Frontal cortex (tissue), 3 donors: ENCODE measurements at regions not wholly inside any gene's neighbourhood (a gene's known extent, or its start where the extent isn't known, plus 50 kb on each side); places are given as distances from the start of the nearest gene placed in this dataset.

ENCODE experiments used
- DNase-seq, 2 donors: peaks; one replicate each; pipeline ENCODE4 v3.0.0; 2012; ENCODE audit warnings: low spot score in 2 of 2
- FAIRE-seq: peaks from 2 replicates; lab custom pipeline; 2012; peaks lifted over from hg19 to GRCh38; lab: Jason Lieb, UNC
- donor health status: control.
- donor health status: control.
- donor health status: control.

DNA sequence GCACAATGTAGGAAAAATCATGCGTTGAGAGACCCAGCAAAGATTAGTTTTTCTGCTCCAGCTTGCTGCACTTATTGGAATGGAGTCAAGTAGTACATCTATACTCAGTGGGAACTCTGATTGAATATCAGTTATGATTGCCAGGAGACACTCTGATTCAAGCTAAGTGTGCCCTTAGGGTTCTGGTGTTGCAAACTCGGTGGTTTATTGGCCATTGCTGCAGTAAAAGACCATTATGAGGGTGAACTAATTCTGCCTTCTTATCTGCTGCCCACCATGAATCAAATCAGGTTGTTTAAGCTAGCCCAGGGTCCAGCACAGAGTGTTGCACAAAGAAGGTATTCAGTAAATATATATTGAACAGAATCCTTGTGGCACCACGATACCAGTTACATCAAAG lies 74.8 kb upstream of the GLS start:
- FAIRE-seq (no peak), DNase-seq (no peak)

- DNase-seq, result no peak
- no peak for FAIRE-seq
Observed at GRCh38 chr2:190807886-190808285, 72.7 kb upstream of the GLS start.

GRCh38 chr2:190809139-190809764 lies 71.4 kb upstream of the GLS start:
- DNase-seq, result no peak
- no peak for FAIRE-seq

DNA sequence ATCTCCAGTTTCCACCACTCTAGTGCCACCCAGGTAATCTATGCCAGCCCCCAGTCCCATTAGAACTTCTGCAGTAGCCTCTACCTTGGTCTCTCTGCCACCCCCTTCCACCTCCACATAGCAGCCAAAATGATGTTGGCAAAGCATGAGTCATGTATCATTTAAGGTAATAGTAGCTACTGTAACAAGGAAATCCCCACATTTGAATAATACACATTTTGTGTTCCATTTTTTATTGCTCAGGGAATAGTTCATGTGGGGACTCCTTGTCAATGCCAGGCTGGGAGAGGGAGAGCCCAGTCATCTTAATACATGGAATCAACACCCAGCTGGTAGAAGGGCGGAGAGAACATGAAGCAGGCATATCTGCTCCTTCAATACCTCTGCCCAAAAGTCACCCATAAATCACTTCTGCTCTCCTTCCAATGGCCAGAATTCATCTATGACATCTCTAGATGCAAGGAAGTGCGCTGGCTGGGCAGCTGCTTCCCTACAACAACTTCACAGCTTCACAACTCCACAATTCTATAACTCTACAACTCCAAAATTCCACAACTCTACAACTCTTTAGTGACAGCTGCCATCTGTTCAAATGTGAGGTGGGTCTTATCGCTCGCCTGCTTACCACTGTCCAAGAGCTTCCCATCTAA lies 70.6 kb upstream of the GLS start:
- FAIRE-seq (no peak), DNase-seq (no peak)

- no peak for FAIRE-seq
- DNase-seq, result no peak
Observed at GRCh38 chr2:190810981-190811587, 69.5 kb upstream of the GLS start.

DNA sequence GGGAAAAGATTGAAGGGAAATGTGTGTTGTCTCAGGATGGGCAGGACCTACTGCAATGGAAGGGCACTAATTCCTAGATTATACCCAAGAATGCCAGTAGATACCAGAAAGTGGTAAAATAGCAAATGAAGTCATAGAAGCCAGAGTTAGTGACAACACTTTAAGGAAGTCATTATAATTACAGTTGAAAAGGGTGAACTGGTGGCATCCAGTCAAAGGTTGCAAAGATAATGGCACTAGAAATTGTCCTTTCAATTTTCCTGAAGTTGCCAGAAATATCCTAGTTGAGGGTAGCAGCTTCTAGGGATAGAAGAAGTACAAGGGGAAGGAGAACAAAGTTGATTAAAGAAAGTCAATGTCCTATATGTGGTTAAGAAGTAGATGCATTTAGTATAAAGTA lies 68.8 kb upstream of the GLS start:
- no peak for DNase-seq
- no peak for FAIRE-seq

- DNase-seq (no peak), FAIRE-seq (no peak)
Observed at GRCh38 chr2:190812506-190813294, 67.9 kb upstream of the GLS start.

- FAIRE-seq (no peak), DNase-seq (no peak)
Observed at GRCh38 chr2:190815226-190815625, 65.4 kb upstream of the GLS start.

DNA sequence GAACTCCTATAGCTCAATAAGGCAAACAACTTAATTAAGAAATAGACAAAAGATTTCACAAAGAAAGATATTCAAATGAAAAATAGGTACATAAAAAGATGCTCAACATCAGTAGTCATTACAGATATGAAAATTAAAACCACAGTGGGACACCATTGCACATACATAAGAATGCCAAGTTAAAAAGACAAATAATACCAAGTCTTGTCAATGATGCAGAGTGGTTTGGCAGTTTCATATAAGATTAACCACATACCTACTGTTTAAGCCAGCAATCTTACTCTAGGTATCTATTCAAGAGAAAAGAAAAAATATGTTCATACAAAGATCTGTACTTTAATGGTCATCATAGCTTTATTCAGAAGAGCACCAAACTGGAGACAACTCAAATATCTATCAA lies 63.5 kb upstream of the GLS start:
- no peak for FAIRE-seq
- no peak for DNase-seq

- DNase-seq (no peak), FAIRE-seq (no peak)
Observed at GRCh38 chr2:190819840-190820301, 60.8 kb upstream of the GLS start.

GRCh38 chr2:190820416-190820815 lies 60.2 kb upstream of the GLS start:
- FAIRE-seq, result no peak
- no peak for DNase-seq

GRCh38 chr2:190822043-190822442 lies 58.6 kb upstream of the GLS start:
- no peak for DNase-seq
- no peak for FAIRE-seq

DNA sequence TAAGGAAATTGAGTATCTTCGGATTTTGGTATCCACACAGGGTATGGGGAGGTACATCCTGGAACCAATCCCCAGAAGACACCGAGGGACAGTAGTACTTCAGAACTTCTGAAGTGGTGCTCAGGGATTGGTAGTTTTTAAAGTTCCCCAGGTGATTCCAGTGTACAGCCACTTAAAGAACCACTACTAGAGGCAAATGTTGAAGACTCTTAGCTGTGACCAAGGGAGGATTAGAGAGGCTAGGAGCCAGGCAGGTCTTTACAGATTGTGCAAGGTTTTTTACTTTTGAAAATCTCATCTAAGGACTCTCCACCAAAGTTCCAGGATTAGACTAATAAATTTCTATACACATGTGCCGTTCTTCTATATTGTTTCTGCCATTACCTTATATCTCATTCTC lies 52.9 kb upstream of the GLS start:
- FAIRE-seq, result no peak

DNA sequence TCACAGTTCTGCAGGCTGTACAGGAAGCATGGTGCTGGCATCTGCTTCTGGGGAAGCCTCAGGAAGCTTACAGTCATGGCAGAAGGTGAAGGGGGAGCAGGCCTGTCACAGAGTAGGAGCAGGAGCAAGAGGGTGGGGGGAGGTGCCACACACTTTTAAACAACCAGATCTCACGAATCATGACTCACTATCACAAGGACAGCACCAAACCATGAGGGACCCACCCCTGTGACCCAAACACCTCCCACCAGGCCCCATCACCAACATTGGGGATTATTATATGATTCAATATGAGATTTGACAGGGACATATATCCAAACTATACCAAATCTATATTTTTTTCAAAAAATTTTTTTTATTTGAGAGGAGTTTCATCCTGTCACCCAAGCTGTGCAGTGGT lies 51.0 kb upstream of the GLS start:
- FAIRE-seq (no peak), DNase-seq (no peak)

More for the DNA sequence above, 52.9 kb upstream of the GLS start:
- no peak for DNase-seq
